Progenitor cell of endocrine pancreas (in vitro differentiated cells): ENCODE measurements at regions not wholly inside any gene's neighbourhood (a gene's known extent, or its start where the extent isn't known, plus 50 kb on each side); places are given as distances from the start of the nearest gene placed in this dataset.

Source experiments
- DNase-seq: peaks from one replicate; pipeline ENCODE4 v3.0.0; 2021; ENCODE audit warnings: low spot score; ENCODE audit not compliant: unreplicated experiment
- H3K27ac Mint-ChIP-seq: 2 replicates; pipeline ENCODE4 v1.8.0; 2021; ENCODE audit warnings: mild to moderate bottlenecking, moderate library complexity, mixed read lengths
- H3K27me3 Mint-ChIP-seq: 2 replicates; pipeline ENCODE4 v1.8.0; 2021; ENCODE audit warnings: mixed read lengths
- H3K36me3 Mint-ChIP-seq: 2 replicates; pipeline ENCODE4 v1.8.0; 2022; ENCODE audit warnings: mixed read lengths; ENCODE audit not compliant: insufficient read depth
- H3K4me1 Mint-ChIP-seq: 2 replicates; pipeline ENCODE4 v1.8.0; 2021; ENCODE audit warnings: low read depth, mixed read lengths
- H3K4me3 Mint-ChIP-seq: 2 replicates; pipeline ENCODE4 v1.8.0; 2021; ENCODE audit warnings: low read depth, mild to moderate bottlenecking, moderate library complexity, mixed read lengths
- H3K9me3 Mint-ChIP-seq: 2 replicates; pipeline ENCODE4 v1.8.0; 2021; ENCODE audit warnings: low read depth, mixed read lengths
- CTCF ChIP-seq: fragments of 200-600 bp; sonication (generic); IDR thresholded peaks from one replicate; pipeline ENCODE4 v1.5.0; 2021; ENCODE audit warnings: antibody characterized with exemption, mild to moderate bottlenecking; ENCODE audit not compliant: unreplicated experiment

- Mint-ChIP-seq H3K4me3 (peak overlapping the region; percentile 42), H3K27ac (peak overlapping the region; percentile 78), H3K36me3 (no peaks in the 10 kb centered on the region), H3K4me1 (peaks cover 42% of the 10 kb centered on the region), H3K27me3 (peaks cover 5% of the 10 kb centered on the region), H3K9me3 (no peaks in the 10 kb centered on the region)
- no peak for DNase-seq
- no peak for TF ChIP-seq CTCF
These were observed 74.9 kb upstream of the FOXP4 start for GRCh38 chr6:41471064-41471895.

DNA sequence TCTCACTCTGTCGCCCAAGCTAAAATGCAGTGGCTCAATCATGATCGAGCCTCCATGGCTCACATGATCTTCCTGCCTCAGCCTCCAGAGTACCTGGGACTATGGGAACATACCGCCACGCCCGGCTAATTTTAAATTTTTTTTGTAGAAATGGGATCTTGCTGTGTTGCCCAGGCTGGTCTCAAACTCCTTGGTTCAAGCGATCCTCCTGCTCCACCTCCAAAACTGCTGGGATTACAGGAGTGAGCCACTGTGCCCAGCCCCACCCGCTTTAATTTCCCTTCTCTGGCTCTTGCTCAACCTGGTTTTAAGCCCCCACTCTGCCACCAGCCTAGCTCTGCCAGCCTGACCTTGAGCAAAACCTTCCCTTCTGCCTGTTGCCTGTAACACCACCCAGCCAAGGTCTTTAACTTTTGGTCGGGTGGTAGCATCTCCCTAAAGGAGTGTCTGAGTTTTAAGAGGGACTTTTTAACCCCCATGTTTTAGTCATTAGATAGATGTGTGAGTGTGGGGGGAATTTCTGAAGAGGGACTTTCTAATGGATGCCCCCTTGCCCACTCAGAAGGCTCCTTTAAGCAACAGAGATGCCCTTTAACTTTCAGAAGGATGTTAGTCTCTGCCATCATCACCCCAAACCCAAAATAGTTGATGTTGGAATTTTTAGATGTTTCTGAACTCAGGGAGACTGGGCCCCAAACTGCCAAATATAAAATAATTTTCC lies 71.8 kb upstream of the FOXP4 start:
- Mint-ChIP-seq H3K27me3 (peaks cover 5% of the 10 kb centered on the region), H3K27ac (peak overlapping the region; percentile 38), H3K9me3 (no peaks in the 10 kb centered on the region), H3K4me1 (peaks cover 36% of the 10 kb centered on the region), H3K4me3 (no peak overlapping the region), H3K36me3 (no peaks in the 10 kb centered on the region)
- TF ChIP-seq CTCF = no peak
- no peak for DNase-seq

DNA sequence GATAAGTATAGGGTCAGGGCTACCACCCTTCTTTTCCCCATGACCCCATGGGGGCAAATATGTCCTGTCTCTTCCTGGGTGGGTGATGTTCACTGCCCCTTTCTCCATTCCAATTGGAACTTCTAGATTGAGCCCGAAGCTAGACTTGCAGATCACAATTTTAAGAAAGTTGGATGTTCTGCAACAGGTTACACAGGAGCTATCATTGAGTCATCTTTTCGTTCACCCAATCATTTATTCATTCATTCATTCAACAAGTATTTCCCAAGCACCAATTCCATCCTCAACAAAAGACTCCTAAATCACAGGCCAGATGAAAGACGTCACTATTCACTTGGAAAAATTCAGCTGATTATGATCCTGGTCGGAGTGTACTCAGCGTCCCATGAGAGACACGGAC lies 71.0 kb upstream of the FOXP4 start:
- no peak overlapping the region for H3K4me3 Mint-ChIP-seq
- no peak for TF ChIP-seq CTCF
- peaks cover 29% of the 10 kb centered on the region for H3K4me1 Mint-ChIP-seq
- no peaks in the 10 kb centered on the region for H3K27me3 Mint-ChIP-seq
- H3K36me3 Mint-ChIP-seq = no peaks in the 10 kb centered on the region
- no peaks in the 10 kb centered on the region for H3K9me3 Mint-ChIP-seq
- H3K27ac Mint-ChIP-seq = no peak overlapping the region
- no peak for DNase-seq

DNA sequence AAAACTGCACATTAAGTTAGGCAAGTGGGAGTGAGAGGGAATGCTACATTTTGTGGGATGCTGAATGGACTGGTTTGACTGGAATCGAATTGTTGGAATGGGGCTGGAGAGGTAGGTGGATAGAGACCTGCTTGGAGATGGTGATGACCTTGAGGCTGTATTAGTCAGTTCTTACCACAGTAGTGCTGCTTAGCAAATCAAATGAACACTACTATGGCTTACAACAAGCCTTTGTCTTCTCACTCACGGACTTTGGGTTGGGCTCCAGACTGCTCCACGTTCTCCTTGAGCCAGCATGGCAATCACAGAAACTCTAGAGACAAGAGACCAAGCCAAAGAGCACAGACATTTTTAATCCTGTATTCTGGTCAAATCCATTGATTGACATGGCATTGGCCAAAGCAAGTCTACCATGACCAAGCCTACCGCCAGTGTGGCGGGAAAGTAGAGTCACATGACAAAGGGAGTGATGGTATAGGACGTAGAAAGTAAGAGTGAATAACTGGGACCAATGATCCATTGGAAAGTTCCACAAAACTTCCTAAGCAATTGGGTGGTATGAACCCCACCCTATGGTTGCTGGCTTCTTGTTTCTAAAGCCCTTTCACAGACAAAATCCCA lies 70.3 kb upstream of the FOXP4 start:
- DNase-seq = no peak
- Mint-ChIP-seq H3K36me3 (no peaks in the 10 kb centered on the region), H3K4me1 (peaks cover 28% of the 10 kb centered on the region), H3K27me3 (no peaks in the 10 kb centered on the region), H3K9me3 (no peaks in the 10 kb centered on the region), H3K27ac (no peak overlapping the region), H3K4me3 (no peak overlapping the region)
- no peak for TF ChIP-seq CTCF

- H3K27me3 Mint-ChIP-seq = no peaks in the 10 kb centered on the region
- H3K9me3 Mint-ChIP-seq = no peaks in the 10 kb centered on the region
- no peak for TF ChIP-seq CTCF
- no peaks in the 10 kb centered on the region for H3K36me3 Mint-ChIP-seq
- no peak overlapping the region for H3K27ac Mint-ChIP-seq
- DNase-seq = no peak
- H3K4me1 Mint-ChIP-seq = peaks cover 22% of the 10 kb centered on the region
- H3K4me3 Mint-ChIP-seq = no peak overlapping the region
These were observed 69.8 kb upstream of the FOXP4 start for GRCh38 chr6:41476401-41476800.
